HCT116 (cell line): ENCODE measurements at regions not wholly inside any gene's neighbourhood (a gene's known extent, or its start where the extent isn't known, plus 50 kb on each side); places are given as distances from the start of the nearest gene placed in this dataset.

ENCODE experiments used
- ATAC-seq: fragments of 200-7000 bp; cut with Tn5 transposase; 2 replicates; pipeline ENCODE4 v1.9.1; 2020; ENCODE audit warnings: mild to moderate bottlenecking, moderate library complexity
- BruUV-seq: library from RNA; stranded (reverse); fragments of 400-500 nt; replicated peaks from 2 replicates; lab custom pipeline; 2021; lab: Mats Ljungman, UMichigan
- CTCF ChIA-PET: fragments of 300-600 bp; sonication (Branson Sonifier 250); formaldehyde crosslinking; loops from one replicate; lab custom pipeline; 2021; ENCODE audit warnings: antibody characterized with exemption; lab: Charles Lee
- POLR2A ChIA-PET: fragments of 300-600, 350-600 bp; sonication (Branson Sonifier 250); formaldehyde crosslinking; loops from one replicate; lab custom pipeline; 2021; ENCODE audit warnings: antibody characterized with exemption; lab: Charles Lee
- RAD21 ChIA-PET, 2 experiments: fragments of 300-600 bp; sonication (Branson Sonifier 250); formaldehyde crosslinking; loops; one replicate each; lab custom pipeline; 2023; ENCODE audit warnings: low total read pairs in 2 of 2; ENCODE audit not compliant: uncharacterized antibody in 2 of 2, unreplicated experiment in 2 of 2, low non-redundant PET in 1 of 2; lab: Charles Lee
- DNase-seq: peaks from one replicate; pipeline ENCODE4 v3.0.0-alpha.2; 2010; ENCODE audit warnings: low read depth, low spot score
- H2AFZ ChIP-seq: fragments of 200-600 bp; shearing (Covaris generic), sonication (generic); 2 replicates; pipeline ENCODE4 v1.6.1; 2017; ENCODE audit warnings: low read depth, mixed run types, mixed read lengths, antibody characterized with exemption, low read length; ENCODE audit not compliant: poor library complexity, severe bottlenecking
- H3K27ac ChIP-seq: 2 replicates; pipeline ENCODE4 v1.5.1; 2012; ENCODE audit warnings: low read depth, low read length
- H3K27me3 ChIP-seq: fragments of 200-600 bp; sonication (generic); 2 replicates; pipeline ENCODE4 v1.6.1; 2016; ENCODE audit warnings: mixed run types, low read length, mixed read lengths; ENCODE audit not compliant: insufficient read depth
- H3K36me3 ChIP-seq, 2 experiments: fragments of 200-500 bp in 1 of 2; fragments of 200-600 bp in 1 of 2; sonication (Bioruptor generic) in 1 of 2; sonication (generic) in 1 of 2; 2 replicates each; pipeline versions ENCODE4 v1.5.1 to v1.6.1; 2014 to 2016; ENCODE audit warnings: low read length in 2 of 2, inconsistent platforms in 1 of 2, mixed read lengths in 1 of 2, mixed run types in 1 of 2; ENCODE audit not compliant: insufficient read depth in 2 of 2, control insufficient read depth in 1 of 2
- H3K4me1 ChIP-seq, 2 experiments: fragments of 200-600 bp in 1 of 2; sonication (generic) in 1 of 2; 2 replicates each; pipeline versions ENCODE4 v1.5.1 to v1.6.1; 2012 to 2017; ENCODE audit warnings: low read length in 2 of 2, inconsistent platforms in 1 of 2, mild to moderate bottlenecking in 1 of 2, mixed read lengths in 1 of 2, mixed run types in 1 of 2, moderate library complexity in 1 of 2; ENCODE audit not compliant: insufficient read depth in 2 of 2, control insufficient read depth in 1 of 2
- H3K4me2 ChIP-seq: fragments of 200-600 bp; sonication (generic); 2 replicates; pipeline ENCODE4 v1.6.1; 2017; ENCODE audit warnings: mixed run types, low read length, mixed read lengths
- H3K4me3 ChIP-seq, 2 experiments: fragments of 200-600 bp in 1 of 2; sonication (generic) in 1 of 2; replicated peaks in 1 of 2; 2 replicates each; pipeline ENCODE4 v1.5.1; 2011 to 2016; ENCODE audit warnings: low read length in 2 of 2, control low read depth in 1 of 2, low read depth in 1 of 2, mild to moderate bottlenecking in 1 of 2, mixed read lengths in 1 of 2, mixed run types in 1 of 2
- H3K79me2 ChIP-seq: fragments of 200-600 bp; sonication (generic); 2 replicates; pipeline ENCODE4 v1.6.1; 2017; ENCODE audit warnings: mild to moderate bottlenecking, mixed run types, low read length, moderate library complexity, mixed read lengths; ENCODE audit not compliant: insufficient read depth
- H3K9ac ChIP-seq: fragments of 200-600 bp; sonication (generic); 2 replicates; pipeline ENCODE4 v1.6.1; 2016; ENCODE audit warnings: low read length, mixed read lengths
- H3K9me2 ChIP-seq: fragments of 200-600 bp; sonication (generic), shearing (Covaris generic); 2 replicates; pipeline ENCODE4 v1.6.1; 2017; ENCODE audit warnings: mixed run types, mild to moderate bottlenecking, moderate library complexity; ENCODE audit not compliant: insufficient read depth
- H3K9me3 ChIP-seq, 2 experiments: fragments of 200-500 bp in 1 of 2; fragments of 200-600 bp in 1 of 2; sonication (Bioruptor generic) in 1 of 2; sonication (generic) in 1 of 2; 2 replicates each; pipeline ENCODE4 v1.6.1; 2014 to 2017; ENCODE audit warnings: low read length in 2 of 2, mixed read lengths in 2 of 2, inconsistent platforms in 1 of 2, low read depth in 1 of 2, mild to moderate bottlenecking in 1 of 2, mixed run types in 1 of 2, moderate library complexity in 1 of 2; ENCODE audit not compliant: control insufficient read depth in 1 of 2, insufficient read depth in 1 of 2
- H4K20me1 ChIP-seq: fragments of 200-600 bp; sonication (generic), shearing (Covaris generic); 2 replicates; pipeline ENCODE4 v1.6.1; 2017; ENCODE audit warnings: mixed run types, mild to moderate bottlenecking, moderate library complexity; ENCODE audit not compliant: insufficient read depth
- ATF3 ChIP-seq: IDR thresholded peaks from 2 replicates; pipeline ENCODE4 v1.6.1; 2012
- CEBPB ChIP-seq: IDR thresholded peaks from 2 replicates; pipeline ENCODE4 v1.6.1; 2012; ENCODE audit warnings: low read depth
- EGR1 ChIP-seq: IDR thresholded peaks from 2 replicates; pipeline ENCODE4 v1.6.1; 2012; ENCODE audit warnings: low read depth
- POLR2AphosphoS5 ChIP-seq: IDR thresholded peaks from 2 replicates; pipeline ENCODE4 v1.6.1; 2011; ENCODE audit warnings: mild to moderate bottlenecking, low read depth, low read length, moderate library complexity
- REST ChIP-seq: IDR thresholded peaks from 2 replicates; pipeline ENCODE4 v1.6.1; 2012; ENCODE audit warnings: low read depth
- SIN3A ChIP-seq: IDR thresholded peaks from 2 replicates; pipeline ENCODE4 v1.6.1; 2012; ENCODE audit warnings: low read depth
- SRF ChIP-seq: IDR thresholded peaks from 2 replicates; pipeline ENCODE4 v1.6.1; 2012; ENCODE audit warnings: low read depth
- TCF7L2 ChIP-seq: IDR thresholded peaks from 2 replicates; pipeline ENCODE4 v1.7.0; 2011; ENCODE audit warnings: borderline replicate concordance, inconsistent platforms; ENCODE audit not compliant: insufficient read depth, insufficient read length; ENCODE audit errors: extremely low read depth
- YY1 ChIP-seq: IDR thresholded peaks from 2 replicates; pipeline ENCODE4 v1.6.1; 2011; ENCODE audit warnings: low read length, low read depth, moderate library complexity, mild to moderate bottlenecking; ENCODE audit not compliant: insufficient replicate concordance; ENCODE audit errors: extremely low read depth
- ZBTB33 ChIP-seq: IDR thresholded peaks from 2 replicates; pipeline ENCODE4 v1.6.1; 2011; ENCODE audit warnings: mild to moderate bottlenecking, low read length, moderate library complexity; ENCODE audit not compliant: insufficient replicate concordance; ENCODE audit errors: extremely low read depth
- ZFX ChIP-seq: fragments of 450-650 bp; IDR thresholded peaks from 2 replicates; pipeline ENCODE4 v1.6.1; 2017
- intact Hi-C: fragments of 100-400 bp; cut with micrococcal nuclease; formaldehyde crosslinking; loops from 2 replicates; pipeline ENCODE4 v1.10.0; 2022

GRCh38 chr12:22967171-22967570, 342.2 kb downstream of the ETNK1 start:
- no peak for DNase-seq
- Histone ChIP-seq H4K20me1 (no peaks in the 10 kb centered on the region), H3K36me3 (no peaks in the 10 kb centered on the region)
- no peak for TF ChIP-seq ZFX
- TF ChIP-seq SIN3A = no peak
- no peak for TF ChIP-seq TCF7L2
- no peak for TF ChIP-seq POLR2AphosphoS5
- TF ChIP-seq REST = no peak
- TF ChIP-seq SRF = no peak
- no peak for TF ChIP-seq YY1
- TF ChIP-seq CEBPB = no peak
- no peak for TF ChIP-seq ATF3
- no peak for TF ChIP-seq ZBTB33
- no peak for TF ChIP-seq EGR1
- TF ChIP-seq, all 23 proteins: peak for 0
- Histone ChIP-seq H3K27ac (no peak overlapping the region), H3K27me3 (peaks cover 3% of the 10 kb centered on the region), H2AFZ (no peak overlapping the region), H3K4me2 (no peak overlapping the region), H3K4me1 (no peaks in the 10 kb centered on the region), H3K9me3 (no peaks in the 10 kb centered on the region), H3K4me3 (no peak overlapping the region), H3K9me2 (no peaks in the 10 kb centered on the region), H3K79me2 (no peaks in the 10 kb centered on the region), H3K9ac (no peak overlapping the region)
- ChIA-PET POLR2A (no interaction called here), CTCF (no interaction called here), RAD21 (no interaction called here)
- ATAC-seq = no peak
- intact Hi-C loops = no loop called here
- BruUV-seq = no TSS peak
